ENCODE measurements at regions not wholly inside any gene's neighbourhood (a gene's known extent, or its start where the extent isn't known, plus 50 kb on each side); places are given as distances from the start of the nearest gene placed in this dataset.

GRCh38 chr3:105315815-105316214 lies 50.9 kb upstream of the ALCAM start:
- DNase-seq (ENCODE audit: low read depth in 2 of 2, low spot score in 1 of 2): no peak

GRCh38 chr3:105316331-105316730 lies 50.4 kb upstream of the ALCAM start:
- DNase-seq (ENCODE audit: low read depth in 2 of 2, low spot score in 1 of 2): no peak

All from stimulated activated CD8-positive, alpha-beta memory T cell treated with anti-CD3 and anti-CD28 coated beads, Interleukin-4, amount 100 ng/mL, for 4 hours (primary cell).